HepG2 (cell line): ENCODE measurements at regions not wholly inside any gene's neighbourhood (a gene's known extent, or its start where the extent isn't known, plus 50 kb on each side); places are given as distances from the start of the nearest gene placed in this dataset.
A peak's percentile ranks its signal among the peaks of the same experiment; 100 is the strongest.

ENCODE experiments used
- ATAC-seq: fragments of 200-7000 bp; cut with Tn5 transposase; 3 replicates; pipeline ENCODE4 v1.9.1; 2020; ENCODE audit warnings: mild to moderate bottlenecking, moderate library complexity
- BruUV-seq: library from RNA; stranded (reverse); fragments of 400-500 nt; replicated peaks from 2 replicates; lab custom pipeline; 2021; lab: Mats Ljungman, UMichigan
- CTCF ChIA-PET: fragments of 300-600 bp; formaldehyde crosslinking; extraction: SDS; loops from one replicate; lab custom pipeline; 2021; ENCODE audit warnings: low total read pairs, inconsistent platforms, low intra/inter-chr PET ratio; lab: Yijun Ruan, JAX
- POLR2A ChIA-PET: fragments of 350-600 bp; sonication (Branson Sonifier 250); formaldehyde crosslinking; loops from one replicate; lab custom pipeline; 2020; ENCODE audit warnings: antibody characterized with exemption, inconsistent platforms; lab: Yijun Ruan, JAX
- DNase-seq: peaks from one replicate; pipeline ENCODE4 v3.0.0-alpha.2; 2015; ENCODE audit warnings: low spot score
- FAIRE-seq: peaks from 3 replicates; lab custom pipeline; 2011; peaks lifted over from hg19 to GRCh38; lab: Jason Lieb, UNC
- H2AFZ ChIP-seq: one replicate; pipeline ENCODE4 v1.6.1; 2011; ENCODE audit warnings: low read length, inconsistent platforms
- H3K27ac ChIP-seq: fragments of 300-600 bp; 3 replicates; pipeline ENCODE4 v1.8.0; 2011; ENCODE audit warnings: mixed run types, mild to moderate bottlenecking, mixed read lengths, low read length, inconsistent platforms; ENCODE audit not compliant: insufficient read depth; ENCODE audit errors: extremely low read length
- H3K27me3 ChIP-seq, 2 experiments: fragments of 200-600 bp in 1 of 2; 2 replicates in 1 of 2; 3 replicates in 1 of 2; pipeline versions ENCODE4 v1.6.0 to v1.8.0; 2011; ENCODE audit warnings: low read length in 2 of 2, mild to moderate bottlenecking in 2 of 2, moderate library complexity in 2 of 2, inconsistent platforms in 1 of 2; ENCODE audit not compliant: insufficient read depth in 2 of 2, control insufficient read depth in 1 of 2
- H3K36me3 ChIP-seq, 2 experiments: fragments of 200-600 bp in 1 of 2; replicated peaks in 1 of 2; 2 replicates in 1 of 2; 3 replicates in 1 of 2; pipeline versions ENCODE4 v1.5.1 to v1.8.0; 2011; ENCODE audit warnings: low read length in 2 of 2, inconsistent platforms in 1 of 2; ENCODE audit not compliant: insufficient read depth in 2 of 2, control insufficient read depth in 1 of 2
- H3K4me1 ChIP-seq: 2 replicates; pipeline ENCODE4 v1.5.1; 2012; ENCODE audit warnings: low read length, inconsistent platforms; ENCODE audit not compliant: insufficient read depth
- H3K4me2 ChIP-seq: 2 replicates; pipeline ENCODE4 v1.6.0; 2011; ENCODE audit warnings: low read depth, low read length, inconsistent platforms
- H3K4me3 ChIP-seq, 3 experiments: fragments of 200-600 bp in 1 of 3; sonication (generic), shearing (Covaris generic) in 1 of 3; replicated peaks in 1 of 3; 2 replicates each; pipeline ENCODE4 v1.5.1; 2011 to 2016; ENCODE audit warnings: low read length in 3 of 3, inconsistent platforms in 2 of 3, low read depth in 2 of 3, mild to moderate bottlenecking in 2 of 3, control low read depth in 1 of 3, mixed read lengths in 1 of 3; ENCODE audit not compliant: insufficient read depth in 1 of 3
- H3K79me2 ChIP-seq: one replicate; pipeline ENCODE4 v1.6.1; 2011; ENCODE audit warnings: low read length, inconsistent platforms; ENCODE audit not compliant: insufficient read depth
- H3K9ac ChIP-seq: 2 replicates; pipeline ENCODE4 v1.6.0; 2011; ENCODE audit warnings: mild to moderate bottlenecking, low read depth, low read length, inconsistent platforms; ENCODE audit not compliant: insufficient read depth
- H3K9me3 ChIP-seq: 2 replicates; pipeline ENCODE4 v1.5.1; 2012; ENCODE audit warnings: mild to moderate bottlenecking, low read length
- H4K20me1 ChIP-seq: 2 replicates; pipeline ENCODE4 v1.6.0; 2011; ENCODE audit warnings: inconsistent platforms, mild to moderate bottlenecking, low read length, moderate library complexity; ENCODE audit not compliant: insufficient read depth
- CCAR2 ChIP-seq: fragments of 200-400 bp; formaldehyde crosslinking; optimal IDR thresholded peaks from 2 replicates; pipeline ENCODE3; 2018; ENCODE audit warnings: low read depth, mild to moderate bottlenecking, low read length, moderate library complexity
- CEBPG ChIP-seq: IDR thresholded peaks from 2 replicates; pipeline ENCODE4 v1.6.1; 2016
- EZH2 ChIP-seq: conservative IDR thresholded peaks from 2 replicates; pipeline ENCODE4 v1.6.1; 2012; ENCODE audit warnings: mild to moderate bottlenecking, low read depth, low read length, moderate library complexity
- GATA4 ChIP-seq: sonication (generic); IDR thresholded peaks from 2 replicates; pipeline ENCODE4 v1.6.1; 2016; ENCODE audit warnings: antibody characterized with exemption, low read depth, borderline replicate concordance
- HMG20A ChIP-seq: IDR thresholded peaks from 2 replicates; pipeline ENCODE4 v1.6.1; 2016; ENCODE audit warnings: borderline replicate concordance
- JDP2 ChIP-seq: sonication (generic); formaldehyde crosslinking; IDR thresholded peaks from 2 replicates; pipeline ENCODE4 v1.8.1; 2022; ENCODE audit warnings: missing genetic modification reagents, borderline replicate concordance
- KLF13 ChIP-seq: sonication (generic); formaldehyde crosslinking; IDR thresholded peaks from 2 replicates; pipeline ENCODE4 v1.4.0; 2020; ENCODE audit warnings: mild to moderate bottlenecking, missing genetic modification reagents
- KLF9 ChIP-seq: IDR thresholded peaks from 2 replicates; pipeline ENCODE4 v1.6.1; 2016; ENCODE audit warnings: low read depth
- SPEN ChIP-seq: sonication (generic); formaldehyde crosslinking; IDR thresholded peaks from 2 replicates; pipeline ENCODE4 v1.5.1; 2020; ENCODE audit warnings: low read depth, mild to moderate bottlenecking, missing genetic modification reagents
- SRSF1 ChIP-seq: fragments of 200-400 bp; formaldehyde crosslinking; optimal IDR thresholded peaks from 2 replicates; pipeline ENCODE3; 2017; ENCODE audit warnings: mild to moderate bottlenecking, low read depth, low read length, moderate library complexity
- TOPORS ChIP-seq: sonication (generic); formaldehyde crosslinking; IDR thresholded peaks from 2 replicates; pipeline ENCODE4 v1.8.0; 2023; ENCODE audit warnings: mild to moderate bottlenecking, missing genetic modification reagents
- ZNF3 ChIP-seq: IDR thresholded peaks from 2 replicates; pipeline ENCODE4 v1.7.0; 2017; ENCODE audit warnings: inconsistent platforms
- ZNF484 ChIP-seq: sonication (generic); formaldehyde crosslinking; IDR thresholded peaks from 2 replicates; pipeline ENCODE4 v1.5.1; 2020; ENCODE audit warnings: mild to moderate bottlenecking, low read depth, missing genetic modification reagents, borderline replicate concordance
- ZZZ3 ChIP-seq: sonication (generic); formaldehyde crosslinking; IDR thresholded peaks from 2 replicates; pipeline ENCODE4 v1.4.0; 2020; ENCODE audit warnings: missing genetic modification reagents, mild to moderate bottlenecking, borderline replicate concordance
- WGBS: methylation state at CpG from one replicate; pipeline ENCODE4 v1.1.6; 2017; ENCODE audit warnings: low lambda C conversion rate; 5-methylcytosine and 5-hydroxymethylcytosine counted together
- in situ Hi-C: cut with HindIII; loops from 2 replicates; pipeline ENCODE4 v1.10.0; 2017; ENCODE audit warnings: low pct_unique_long_range_greater_than_20kb; ENCODE audit not compliant: extremely low pct_ligation_motif_present
- intact Hi-C: fragments of 100-400 bp; cut with micrococcal nuclease; formaldehyde crosslinking; loops from one replicate; pipeline ENCODE4 v1.10.0; 2022; ENCODE audit not compliant: unreplicated experiment
- TF ChIP-seq, protein P1 (sequence below): sonication (generic); formaldehyde crosslinking; IDR thresholded peaks from 2 replicates; pipeline ENCODE4 v1.4.0; 2020; ENCODE audit warnings: missing genetic modification reagents

DNA sequence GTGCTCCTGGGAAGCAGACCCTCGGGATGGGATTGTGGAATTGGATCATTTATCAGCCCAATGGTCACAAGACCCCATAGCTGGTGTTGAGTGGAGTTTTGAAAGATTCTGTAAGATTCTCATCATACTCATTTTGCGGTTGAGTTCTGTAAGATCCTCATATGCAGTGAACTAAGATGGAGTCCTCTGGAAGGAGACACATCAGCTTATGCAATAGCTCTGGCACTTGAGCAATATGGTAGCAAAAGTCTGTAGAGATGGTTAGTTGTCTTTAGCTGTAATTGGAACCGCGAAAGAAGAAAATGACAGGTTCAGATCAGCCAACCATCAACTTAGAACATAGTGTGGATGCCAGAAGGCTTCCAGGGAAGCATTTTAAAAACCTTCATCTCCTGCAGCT is 184.5 kb upstream of the TSC22D2 start:
- ATAC-seq (no peak), DNase-seq (no peak), FAIRE-seq (no peak)
- POLR2A ChIA-PET: no interaction called here
- TF ChIP-seq KLF9 (CRISPR knock-in tag): no peak
- peak; percentile 14; the same call in 1 of the 2 replicates for TF ChIP-seq CEBPG
- TF ChIP-seq JDP2 (CRISPR knock-in tag): no peak
- TF ChIP-seq SPEN (CRISPR knock-in tag): no peak
- no peak for TF ChIP-seq GATA4
- TF ChIP-seq KLF13 (CRISPR knock-in tag): no peak
- no peaks in the 10 kb centered on the region; the same call in 1 of the 2 replicates for H3K4me1 ChIP-seq
- no peaks in the 10 kb centered on the region for H4K20me1 ChIP-seq
- intact Hi-C loops (no loop called here), in situ Hi-C loops (no loop called here)
- no peak overlapping the region for H2AFZ ChIP-seq
- no peak overlapping the region for H3K4me3 ChIP-seq
- WGBS: 25% methylated on average over 4 of the region's 4 CpGs
- no peak overlapping the region for H3K9ac ChIP-seq
- H3K27ac ChIP-seq: no peak overlapping the region
- H3K79me2 ChIP-seq: no peaks in the 10 kb centered on the region
- H3K36me3 ChIP-seq: no peaks in the 10 kb centered on the region
- H3K27me3 ChIP-seq: peaks cover 3 to 28% of the 10 kb centered on the region in 2 experiments; a peak in 3 of 5 replicates
- no peaks in the 10 kb centered on the region for H3K9me3 ChIP-seq
- BruUV-seq: no TSS peak
- CTCF ChIA-PET: no interaction called here
- no peak overlapping the region for H3K4me2 ChIP-seq

DNA sequence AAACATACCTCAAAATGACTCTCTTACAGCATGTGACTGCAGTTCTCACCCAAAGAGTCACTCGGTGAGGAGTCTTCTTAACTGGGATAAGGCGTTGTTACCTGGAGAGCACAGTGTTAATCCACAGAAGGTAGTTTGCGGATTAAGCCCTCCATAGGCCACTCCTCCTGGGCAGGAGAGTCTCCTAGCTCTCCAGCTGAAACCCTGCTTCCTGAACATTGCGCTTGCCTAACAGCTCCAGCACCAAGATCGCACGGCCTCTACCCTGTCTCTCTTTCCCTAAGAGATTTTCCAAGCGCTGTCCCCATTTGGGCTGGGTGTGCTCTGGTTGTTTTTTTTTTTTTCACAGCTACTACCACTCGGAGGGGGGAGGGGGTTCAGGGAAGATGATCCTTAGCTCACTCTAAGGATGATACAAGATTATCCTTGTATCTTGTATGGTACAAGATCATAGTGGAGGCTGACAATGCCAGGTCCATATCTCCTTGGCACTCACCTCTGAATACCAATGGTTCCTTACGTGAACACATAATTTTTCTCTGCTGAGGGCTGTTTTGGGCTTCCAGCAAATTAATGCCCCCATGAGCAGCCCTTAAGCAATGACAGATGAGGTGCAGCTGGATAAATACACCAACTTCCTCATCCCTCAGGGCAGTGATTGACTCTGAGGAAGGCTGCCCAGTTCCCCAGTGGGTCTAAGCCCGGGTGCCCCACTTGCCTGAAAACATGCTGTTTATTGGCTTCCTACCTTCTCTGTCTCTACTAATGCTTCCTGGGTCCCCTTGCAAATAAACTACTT is 185.2 kb upstream of the TSC22D2 start:
- no peaks in the 10 kb centered on the region for H3K36me3 ChIP-seq
- DNase-seq (no peak), FAIRE-seq (no peak), ATAC-seq (peak; percentile 33; the same call in 2 of the 3 replicates)
- H3K27ac ChIP-seq: no peak overlapping the region
- WGBS: 41% methylated on average over 9 of the region's 10 CpGs
- ChIA-PET POLR2A (interaction anchor here (0.6 kb wide), 1 partner anchor 1123 kb away, joined by 3 read pairs; no protein-coding TSS in a partner anchor), CTCF (no interaction called here)
- no peak overlapping the region for H3K4me2 ChIP-seq
- peaks cover 3 to 28% of the 10 kb centered on the region in 2 experiments; a peak in 3 of 5 replicates for H3K27me3 ChIP-seq
- H3K4me3 ChIP-seq: no peak overlapping the region
- H3K9ac ChIP-seq: no peak overlapping the region
- in situ Hi-C loops: no loop called here
- intact Hi-C loops: no loop called here
- H3K9me3 ChIP-seq: no peaks in the 10 kb centered on the region
- no TSS peak for BruUV-seq
- H2AFZ ChIP-seq: no peak overlapping the region
- no peaks in the 10 kb centered on the region; the same call in 1 of the 2 replicates for H3K4me1 ChIP-seq
- no peaks in the 10 kb centered on the region for H3K79me2 ChIP-seq
- H4K20me1 ChIP-seq: no peaks in the 10 kb centered on the region
- TF ChIP-seq TOPORS (CRISPR knock-in tag): no peak
- TF ChIP-seq ZZZ3: no peak
- TF ChIP-seq CCAR2: no peak
- no peak for TF ChIP-seq ZNF484
- TF ChIP-seq EZH2: no peak
- TF ChIP-seq SRSF1: no peak
- no peak for TF ChIP-seq ZNF3 (CRISPR knock-in tag)
- TF ChIP-seq HMG20A (CRISPR knock-in tag): no peak
- TF ChIP-seq, protein P1, sequence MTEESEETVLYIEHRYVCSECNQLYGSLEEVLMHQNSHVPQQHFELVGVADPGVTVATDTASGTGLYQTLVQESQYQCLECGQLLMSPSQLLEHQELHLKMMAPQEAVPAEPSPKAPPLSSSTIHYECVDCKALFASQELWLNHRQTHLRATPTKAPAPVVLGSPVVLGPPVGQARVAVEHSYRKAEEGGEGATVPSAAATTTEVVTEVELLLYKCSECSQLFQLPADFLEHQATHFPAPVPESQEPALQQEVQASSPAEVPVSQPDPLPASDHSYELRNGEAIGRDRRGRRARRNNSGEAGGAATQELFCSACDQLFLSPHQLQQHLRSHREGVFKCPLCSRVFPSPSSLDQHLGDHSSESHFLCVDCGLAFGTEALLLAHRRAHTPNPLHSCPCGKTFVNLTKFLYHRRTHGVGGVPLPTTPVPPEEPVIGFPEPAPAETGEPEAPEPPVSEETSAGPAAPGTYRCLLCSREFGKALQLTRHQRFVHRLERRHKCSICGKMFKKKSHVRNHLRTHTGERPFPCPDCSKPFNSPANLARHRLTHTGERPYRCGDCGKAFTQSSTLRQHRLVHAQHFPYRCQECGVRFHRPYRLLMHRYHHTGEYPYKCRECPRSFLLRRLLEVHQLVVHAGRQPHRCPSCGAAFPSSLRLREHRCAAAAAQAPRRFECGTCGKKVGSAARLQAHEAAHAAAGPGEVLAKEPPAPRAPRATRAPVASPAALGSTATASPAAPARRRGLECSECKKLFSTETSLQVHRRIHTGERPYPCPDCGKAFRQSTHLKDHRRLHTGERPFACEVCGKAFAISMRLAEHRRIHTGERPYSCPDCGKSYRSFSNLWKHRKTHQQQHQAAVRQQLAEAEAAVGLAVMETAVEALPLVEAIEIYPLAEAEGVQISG: no peak
